ENCODE measurements at regions not wholly inside any gene's neighbourhood (a gene's known extent, or its start where the extent isn't known, plus 50 kb on each side); places are given as distances from the start of the nearest gene placed in this dataset.

DNA sequence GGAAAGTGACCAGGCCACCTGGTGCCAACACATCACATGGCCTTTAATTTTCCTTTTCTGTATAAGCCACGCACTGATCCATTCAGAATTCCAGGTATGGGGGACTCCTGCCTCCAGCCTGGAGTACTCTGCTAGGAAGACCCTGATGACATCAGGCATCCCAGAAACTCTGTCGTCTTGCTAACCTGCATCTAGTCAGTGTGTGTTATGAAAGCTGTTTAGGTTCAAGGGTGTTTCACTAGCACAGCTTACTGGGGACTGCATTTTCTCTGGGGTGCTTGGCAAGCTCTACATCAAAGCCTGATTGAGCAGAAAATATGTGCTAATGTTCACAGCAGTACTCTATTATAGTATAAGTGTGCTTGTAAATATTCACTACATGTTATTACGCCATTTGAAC is 100.6 kb upstream of the MGMT start:
- DNase-seq (ENCODE audit: low read depth), result no peak
- TF ChIP-seq, protein P1, sequence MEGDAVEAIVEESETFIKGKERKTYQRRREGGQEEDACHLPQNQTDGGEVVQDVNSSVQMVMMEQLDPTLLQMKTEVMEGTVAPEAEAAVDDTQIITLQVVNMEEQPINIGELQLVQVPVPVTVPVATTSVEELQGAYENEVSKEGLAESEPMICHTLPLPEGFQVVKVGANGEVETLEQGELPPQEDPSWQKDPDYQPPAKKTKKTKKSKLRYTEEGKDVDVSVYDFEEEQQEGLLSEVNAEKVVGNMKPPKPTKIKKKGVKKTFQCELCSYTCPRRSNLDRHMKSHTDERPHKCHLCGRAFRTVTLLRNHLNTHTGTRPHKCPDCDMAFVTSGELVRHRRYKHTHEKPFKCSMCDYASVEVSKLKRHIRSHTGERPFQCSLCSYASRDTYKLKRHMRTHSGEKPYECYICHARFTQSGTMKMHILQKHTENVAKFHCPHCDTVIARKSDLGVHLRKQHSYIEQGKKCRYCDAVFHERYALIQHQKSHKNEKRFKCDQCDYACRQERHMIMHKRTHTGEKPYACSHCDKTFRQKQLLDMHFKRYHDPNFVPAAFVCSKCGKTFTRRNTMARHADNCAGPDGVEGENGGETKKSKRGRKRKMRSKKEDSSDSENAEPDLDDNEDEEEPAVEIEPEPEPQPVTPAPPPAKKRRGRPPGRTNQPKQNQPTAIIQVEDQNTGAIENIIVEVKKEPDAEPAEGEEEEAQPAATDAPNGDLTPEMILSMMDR (conservative IDR thresholded peaks at IDR 0.05; ENCODE audit: low read depth, low read length), result no peak
- no peak overlapping the region for H3K4me3 ChIP-seq (ENCODE audit: low read depth, low read length)

DNA sequence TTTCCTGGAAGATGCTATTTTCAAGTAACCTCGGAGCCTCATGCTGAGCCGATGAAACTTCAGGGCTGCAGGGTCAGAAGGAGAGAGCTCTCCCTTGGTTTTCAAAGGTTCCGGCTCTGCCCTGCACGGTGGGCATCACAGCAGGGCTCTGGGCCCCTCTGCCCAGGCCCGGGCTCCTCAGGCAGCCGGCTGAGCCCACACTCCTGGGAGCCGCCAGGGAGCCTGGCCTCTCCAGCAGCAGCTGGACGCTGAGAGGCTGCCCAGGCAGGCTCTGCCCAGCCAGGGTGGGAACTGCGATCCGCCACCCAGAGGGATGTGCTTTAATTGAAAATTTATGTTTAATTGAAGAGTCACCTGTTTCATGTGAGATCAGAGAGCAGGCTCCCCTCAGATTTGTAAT is 97.5 kb upstream of the MGMT start:
- no peak for DNase-seq (ENCODE audit: low read depth)
- no peak overlapping the region for H3K4me3 ChIP-seq (ENCODE audit: low read depth, low read length)
- TF ChIP-seq, protein P1 (conservative IDR thresholded peaks at IDR 0.05; ENCODE audit: low read depth, low read length), result no peak

DNA sequence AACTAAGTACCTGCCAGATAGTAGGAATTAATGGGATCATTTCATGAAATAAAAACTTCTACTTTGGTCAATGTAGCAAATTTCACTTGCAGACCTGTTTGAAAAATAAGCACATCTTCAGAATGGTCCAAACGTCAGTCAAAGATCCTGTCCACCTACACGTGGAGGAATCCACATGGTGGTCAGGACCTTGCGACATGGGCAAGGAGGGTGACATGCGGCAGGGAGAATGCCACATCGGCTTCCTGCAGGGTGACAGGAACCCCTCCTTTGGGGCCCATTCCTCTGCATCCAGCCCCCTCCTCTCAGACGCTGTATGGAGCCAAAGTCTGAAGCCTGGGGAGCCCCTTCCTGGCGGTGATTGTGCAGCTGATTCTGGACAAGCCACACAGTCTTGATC is 95.5 kb upstream of the MGMT start:
- no peak overlapping the region for H3K4me3 ChIP-seq (ENCODE audit: low read depth, low read length)
- TF ChIP-seq, protein P1 (conservative IDR thresholded peaks at IDR 0.05; ENCODE audit: low read depth, low read length), result no peak
- DNase-seq (ENCODE audit: low read depth), result no peak

DNA sequence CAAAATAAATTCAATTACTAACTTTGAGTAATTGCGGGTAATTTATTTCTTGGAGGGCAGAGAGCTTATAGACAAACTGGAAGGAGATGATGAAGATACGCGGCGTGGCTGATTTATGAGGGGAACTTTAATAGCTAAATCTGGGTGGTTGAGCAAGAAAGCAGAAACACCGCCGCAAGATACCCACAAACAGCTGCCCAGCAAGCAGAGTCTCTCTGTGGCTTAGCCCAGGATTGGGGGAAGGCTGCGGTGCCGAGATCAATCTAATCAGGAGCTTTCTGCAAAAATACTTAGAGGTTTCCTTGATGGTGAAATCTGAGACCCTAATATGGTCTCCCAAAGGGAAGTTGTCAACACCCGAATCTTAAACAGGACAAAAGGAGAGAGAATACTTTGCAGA is 94.9 kb upstream of the MGMT start:
- DNase-seq (ENCODE audit: low read depth), result no peak
- no peak overlapping the region for H3K4me3 ChIP-seq (ENCODE audit: low read depth, low read length)
- TF ChIP-seq, protein P1 (conservative IDR thresholded peaks at IDR 0.05; ENCODE audit: low read depth, low read length), result no peak

DNA sequence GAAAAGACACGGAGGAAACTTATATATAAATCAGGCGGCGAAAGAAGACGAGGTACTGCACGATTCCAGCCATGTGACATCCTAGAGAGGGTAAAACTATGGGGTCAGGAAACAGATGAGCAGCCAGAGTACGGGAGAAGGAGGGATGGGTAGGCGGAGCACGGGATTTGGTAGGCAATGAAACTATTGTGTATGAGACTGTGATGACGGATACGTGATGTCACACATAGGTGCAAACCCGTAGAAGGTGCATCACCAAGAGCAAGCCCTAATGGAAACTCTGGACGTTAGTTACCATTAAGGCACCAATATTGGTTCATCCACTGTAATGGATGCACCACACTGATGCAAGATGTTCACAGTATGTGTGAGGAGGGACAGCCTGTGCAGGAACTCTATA is 93.8 kb upstream of the MGMT start:
- TF ChIP-seq, protein P1 (conservative IDR thresholded peaks at IDR 0.05; ENCODE audit: low read depth, low read length), result no peak
- H3K4me3 ChIP-seq (ENCODE audit: low read depth, low read length), result no peak overlapping the region
- DNase-seq (ENCODE audit: low read depth), result no peak

DNA sequence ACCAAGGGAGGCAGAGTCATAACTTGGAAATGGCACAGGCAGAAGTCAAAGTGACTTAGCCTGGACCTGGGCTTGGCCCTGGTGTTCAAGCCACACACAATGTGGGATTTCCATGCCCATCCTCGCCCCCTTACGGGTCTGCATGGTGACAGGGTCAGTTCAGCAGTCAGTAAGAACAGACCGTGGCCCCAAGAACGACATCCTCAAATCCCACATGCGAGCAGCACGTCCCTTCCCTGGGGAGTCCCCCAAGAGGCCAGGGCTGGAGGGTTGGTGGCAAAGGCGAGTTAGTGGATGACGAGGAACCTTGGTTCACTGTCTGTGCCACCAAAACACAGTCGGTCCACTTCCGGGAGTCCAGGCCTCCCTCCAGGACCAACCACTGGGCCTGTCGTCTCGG is 93.3 kb upstream of the MGMT start:
- DNase-seq (ENCODE audit: low read depth), result no peak
- TF ChIP-seq, protein P1 (conservative IDR thresholded peaks at IDR 0.05; ENCODE audit: low read depth, low read length), result no peak
- no peak overlapping the region for H3K4me3 ChIP-seq (ENCODE audit: low read depth, low read length)

DNA sequence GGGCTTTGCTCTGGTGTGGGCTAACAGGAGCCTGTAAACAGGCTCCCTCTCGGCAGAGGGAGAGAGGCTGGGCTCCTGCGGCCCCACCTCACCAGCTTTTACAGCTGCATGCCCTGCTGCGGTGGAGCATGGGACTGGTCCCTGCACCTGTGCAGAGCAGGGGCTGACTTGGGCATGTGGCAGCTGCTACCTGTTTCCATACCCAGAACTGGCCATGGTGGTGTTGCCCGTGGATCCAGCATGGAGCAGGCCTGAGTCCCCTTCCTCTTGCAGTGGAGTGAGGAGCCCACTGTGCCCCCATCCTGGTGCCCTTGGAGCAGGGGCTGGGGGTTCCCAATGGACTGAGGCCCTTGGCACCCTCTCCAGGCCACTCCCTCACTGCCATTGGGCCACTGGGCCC is 91.9 kb upstream of the MGMT start:
- TF ChIP-seq, protein P1 (conservative IDR thresholded peaks at IDR 0.05; ENCODE audit: low read depth, low read length), result no peak
- DNase-seq (ENCODE audit: low read depth), result no peak
- no peak overlapping the region for H3K4me3 ChIP-seq (ENCODE audit: low read depth, low read length)
